Amniotic stem cell (primary cell): ENCODE measurements at regions not wholly inside any gene's neighbourhood (a gene's known extent, or its start where the extent isn't known, plus 50 kb on each side); places are given as distances from the start of the nearest gene placed in this dataset.
"Not testable (repeated sequence)": the region's sequence is repeated elsewhere in the genome, so short reads cannot be mapped to it uniquely, and the experiment has no call there.

Experiments
- DNase-seq: peaks from one replicate; lab custom pipeline; 2025; lab: John Stamatoyannopoulos, UW

GRCh38 chr6:50467931-50468330, 245.4 kb upstream of the TFAP2D start:
- DNase-seq: no peak

GRCh38 chr6:50471041-50471440, 242.3 kb upstream of the TFAP2D start:
- DNase-seq: no peak

- DNase-seq: no peak
Measured at GRCh38 chr6:50510361-50510760, 203.0 kb upstream of the TFAP2D start.

GRCh38 chr6:50520326-50521266, 192.7 kb upstream of the TFAP2D start:
- no peak for DNase-seq

- no peak for DNase-seq
Measured at GRCh38 chr6:50524341-50524740, 189.0 kb upstream of the TFAP2D start.

- no peak for DNase-seq
Measured at GRCh38 chr6:50527985-50528384, 185.3 kb upstream of the TFAP2D start.

GRCh38 chr6:50539447-50539846, 173.9 kb upstream of the TFAP2D start:
- no peak for DNase-seq

- DNase-seq: no peak
Measured at GRCh38 chr6:50541941-50542340, 171.4 kb upstream of the TFAP2D start.

GRCh38 chr6:50543666-50544065, 169.7 kb upstream of the TFAP2D start:
- no peak for DNase-seq

GRCh38 chr6:50549026-50549425, 164.3 kb upstream of the TFAP2D start:
- DNase-seq: no peak

GRCh38 chr6:50549475-50549874, 163.9 kb upstream of the TFAP2D start:
- no peak for DNase-seq

GRCh38 chr6:50555982-50556381, 157.3 kb upstream of the TFAP2D start:
- DNase-seq: no peak

- DNase-seq: no peak
Measured at GRCh38 chr6:50565004-50565403, 148.3 kb upstream of the TFAP2D start.

GRCh38 chr6:50571230-50571629, 142.1 kb upstream of the TFAP2D start:
- not testable (repeated sequence) for DNase-seq

- DNase-seq: no peak
Measured at GRCh38 chr6:50585441-50586330, 127.6 kb upstream of the TFAP2D start.

- no peak for DNase-seq
Measured at GRCh38 chr6:50586331-50586675, 127.0 kb upstream of the TFAP2D start.

- no peak for DNase-seq
Measured at GRCh38 chr6:50589751-50590470, 123.4 kb upstream of the TFAP2D start.

GRCh38 chr6:50591135-50591534, 122.2 kb upstream of the TFAP2D start:
- DNase-seq: no peak

GRCh38 chr6:50600280-50600679, 113.0 kb upstream of the TFAP2D start:
- DNase-seq: no peak

GRCh38 chr6:50602292-50602691, 111.0 kb upstream of the TFAP2D start:
- no peak for DNase-seq

GRCh38 chr6:50608421-50608820, 104.9 kb upstream of the TFAP2D start:
- no peak for DNase-seq

GRCh38 chr6:50610562-50610961, 102.8 kb upstream of the TFAP2D start:
- no peak for DNase-seq
